GM12878 (cell line): ENCODE measurements at regions not wholly inside any gene's neighbourhood (a gene's known extent, or its start where the extent isn't known, plus 50 kb on each side); places are given as distances from the start of the nearest gene placed in this dataset.

Experiments
- ATAC-seq: fragments of 200-7000 bp; cut with Tn5 transposase; 3 replicates; pipeline ENCODE4 v1.9.1; 2020; ENCODE audit warnings: mild to moderate bottlenecking, moderate library complexity
- BruUV-seq: library from RNA; stranded (reverse); fragments of 400-500 nt; replicated peaks from 2 replicates; lab custom pipeline; 2021; lab: Mats Ljungman, UMichigan
- CTCF ChIA-PET: fragments of 300-600 bp; sonication (Branson Sonifier 250); formaldehyde crosslinking; extraction: SDS; loops from one replicate; lab custom pipeline; 2021; ENCODE audit warnings: inconsistent platforms; lab: Yijun Ruan, JAX
- POLR2A ChIA-PET: fragments of 350-600 bp; formaldehyde crosslinking; extraction: SDS; loops from one replicate; lab custom pipeline; 2021; ENCODE audit warnings: inconsistent platforms; lab: Charles Lee
- RAD21 ChIA-PET: fragments of 300-600 bp; sonication (Branson Sonifier 250); formaldehyde crosslinking; loops from one replicate; lab custom pipeline; 2023; ENCODE audit warnings: antibody characterized with exemption; ENCODE audit not compliant: unreplicated experiment; lab: Charles Lee
- SMC1A ChIA-PET: fragments of 300-600 bp; sonication (Branson Sonifier 250); formaldehyde crosslinking; loops from one replicate; lab custom pipeline; 2023; ENCODE audit not compliant: unreplicated experiment, uncharacterized antibody; lab: Charles Lee
- DNase-seq: peaks from one replicate; pipeline ENCODE4 v3.0.0-alpha.2; 2011; ENCODE audit warnings: low read depth, low spot score
- FAIRE-seq: peaks from 3 replicates; lab custom pipeline; 2011; peaks lifted over from hg19 to GRCh38; lab: Jason Lieb, UNC
- H2AFZ ChIP-seq: 2 replicates; pipeline ENCODE4 v1.6.0; 2011; ENCODE audit warnings: low read depth, low read length, control low read depth; ENCODE audit not compliant: control insufficient read depth
- H3K27ac ChIP-seq: 2 replicates; pipeline ENCODE4 v1.5.1; 2011; ENCODE audit warnings: control low read depth; ENCODE audit not compliant: control insufficient read depth, insufficient read depth
- H3K27me3 ChIP-seq, 2 experiments: replicated peaks in 1 of 2; 2 replicates each; pipeline versions ENCODE4 v1.6.0 to v1.6.1; 2011; ENCODE audit warnings: low read length in 1 of 2; ENCODE audit not compliant: control insufficient read depth in 2 of 2, insufficient read depth in 2 of 2
- H3K36me3 ChIP-seq, 2 experiments: 2 replicates each; pipeline ENCODE4 v1.5.1; 2011; ENCODE audit warnings: low read length in 1 of 2; ENCODE audit not compliant: control insufficient read depth in 2 of 2, insufficient read depth in 2 of 2
- H3K4me1 ChIP-seq: 2 replicates; pipeline ENCODE4 v1.6.1; 2011; ENCODE audit warnings: mild to moderate bottlenecking, low read length, moderate library complexity, mixed read lengths; ENCODE audit not compliant: control insufficient read depth, insufficient read depth
- H3K4me2 ChIP-seq: 2 replicates; pipeline ENCODE4 v1.6.0; 2011; ENCODE audit warnings: control low read depth; ENCODE audit not compliant: control insufficient read depth, insufficient read depth
- H3K4me3 ChIP-seq: fragments of 200-600 bp; sonication (generic); 2 replicates; pipeline ENCODE4 v1.5.1; 2016
- H3K79me2 ChIP-seq: 2 replicates; pipeline ENCODE4 v1.6.0; 2011; ENCODE audit warnings: low read length; ENCODE audit not compliant: control insufficient read depth, insufficient read depth
- H3K9ac ChIP-seq: 2 replicates; pipeline ENCODE4 v1.8.0; 2011; ENCODE audit warnings: low read length, control low read depth, mixed read lengths; ENCODE audit not compliant: control insufficient read depth, insufficient read depth
- H3K9me3 ChIP-seq: replicated peaks from 3 replicates; pipeline ENCODE4 v1.5.1; 2011; ENCODE audit warnings: mild to moderate bottlenecking, low read length; ENCODE audit not compliant: control insufficient read depth, insufficient read depth
- H4K20me1 ChIP-seq: 2 replicates; pipeline ENCODE4 v1.6.0; 2011; ENCODE audit not compliant: control insufficient read depth, insufficient read depth
- BACH1 ChIP-seq: fragments of 450-650 bp; IDR thresholded peaks from 2 replicates; pipeline ENCODE4 v1.6.1; 2017; ENCODE audit warnings: mild to moderate bottlenecking, borderline replicate concordance
- EED ChIP-seq: sonication (generic); IDR thresholded peaks from 2 replicates; pipeline ENCODE4 v1.6.1; 2016; ENCODE audit warnings: antibody characterized with exemption, low read depth
- ELK1 ChIP-seq: IDR thresholded peaks from 2 replicates; pipeline ENCODE4 v1.6.1; 2012; ENCODE audit warnings: low read depth, low read length, improper control_type of control experiment
- ESRRA ChIP-seq: IDR thresholded peaks from 2 replicates; pipeline ENCODE4 v1.6.1; 2012; ENCODE audit warnings: mild to moderate bottlenecking, low read length, improper control_type of control experiment
- GABPA ChIP-seq: IDR thresholded peaks from 2 replicates; pipeline ENCODE4 v1.6.1; 2014; ENCODE audit warnings: antibody characterized with exemption, low read depth, mild to moderate bottlenecking, inconsistent platforms
- POU2F2 ChIP-seq: IDR thresholded peaks from 3 replicates; pipeline ENCODE4 v1.6.1; 2011; ENCODE audit warnings: low read depth, mild to moderate bottlenecking, low read length, borderline replicate concordance
- RELB ChIP-seq: fragments of 450-650 bp; IDR thresholded peaks from 2 replicates; pipeline ENCODE4 v1.6.1; 2017; ENCODE audit warnings: low read depth, mild to moderate bottlenecking, moderate library complexity
- SMC3 ChIP-seq: IDR thresholded peaks from 2 replicates; pipeline ENCODE4 v1.6.1; 2011; ENCODE audit warnings: low read length, improper control_type of control experiment, borderline replicate concordance
- SP1 ChIP-seq: IDR thresholded peaks from one replicate; pipeline ENCODE4 v1.6.1; 2011; ENCODE audit warnings: low read depth, low read length
- STAT3 ChIP-seq: IDR thresholded peaks from 2 replicates; pipeline ENCODE4 v1.6.1; 2011; ENCODE audit warnings: low read depth, low read length, improper control_type of control experiment
- TARDBP ChIP-seq: IDR thresholded peaks from 2 replicates; pipeline ENCODE4 v1.6.1; 2016; ENCODE audit warnings: borderline replicate concordance
- ZBTB33 ChIP-seq: fragments of 450-650 bp; IDR thresholded peaks from 2 replicates; pipeline ENCODE4 v1.6.1; 2017; ENCODE audit warnings: mild to moderate bottlenecking
- WGBS: methylation state at CpG from one replicate; pipeline ENCODE4 v1.1.6; 2016; ENCODE audit warnings: low lambda C conversion rate; ENCODE audit not compliant: insufficient replicate concordance, insufficient coverage; ENCODE audit errors: missing lambda C conversion rate; 5-methylcytosine and 5-hydroxymethylcytosine counted together
- in situ Hi-C: fragments of 300-500 bp; cut with MboI; formaldehyde crosslinking; loops from 9 replicates; pipeline ENCODE4 v1.14.3; 2018; ENCODE audit warnings: mixed read lengths
- intact Hi-C: fragments of 100-400 bp; cut with micrococcal nuclease; formaldehyde crosslinking; loops from one replicate; pipeline ENCODE4 v1.14.2; 2022; ENCODE audit not compliant: unreplicated experiment

GRCh38 chr21:24316277-24316922, 1290.9 kb downstream of the MRPL39 start (continued):
- TF ChIP-seq RELB (no peak), EED (no peak), TARDBP (no peak)

GRCh38 chr21:24310788-24311187, 1296.5 kb downstream of the MRPL39 start:
- BruUV-seq, result no TSS peak
- Histone ChIP-seq H3K36me3 (no peaks in the 10 kb centered on the region), H3K9ac (no peak overlapping the region), H3K4me3 (no peak overlapping the region), H4K20me1 (no peaks in the 10 kb centered on the region), H3K4me1 (no peaks in the 10 kb centered on the region), H2AFZ (no peak overlapping the region), H3K79me2 (no peaks in the 10 kb centered on the region), H3K27me3 (no peaks in the 10 kb centered on the region), H3K27ac (no peak overlapping the region), H3K9me3 (no peaks in the 10 kb centered on the region), H3K4me2 (no peak overlapping the region)
- ATAC-seq (no peak), FAIRE-seq (no peak), DNase-seq (no peak)
- intact Hi-C loops (no loop called here), in situ Hi-C loops (no loop called here)
- TF ChIP-seq POU2F2, result no peak
- no peak for TF ChIP-seq SP1
- no peak for TF ChIP-seq SMC3
- no peak for TF ChIP-seq ELK1
- no peak for TF ChIP-seq ZBTB33
- no peak for TF ChIP-seq STAT3
- TF ChIP-seq BACH1, result no peak
- TF ChIP-seq GABPA, result no peak
- no peak for TF ChIP-seq ESRRA
- ChIA-PET SMC1A (no interaction called here), CTCF (interaction anchor here (0.6 kb wide), 1 partner anchor 215 kb away, joined by 3 read pairs; no protein-coding TSS in a partner anchor), POLR2A (no interaction called here), RAD21 (interaction anchor here (0.6 kb wide), 1 partner anchor 584 kb away, joined by 3 read pairs; no protein-coding TSS in a partner anchor)
- 46% methylated on average over 1 of the region's 1 CpG for WGBS
